Type B pancreatic cell (in vitro differentiated cells): ENCODE measurements at regions not wholly inside any gene's neighbourhood (a gene's known extent, or its start where the extent isn't known, plus 50 kb on each side); places are given as distances from the start of the nearest gene placed in this dataset.

Experiments
- DNase-seq: peaks from one replicate; pipeline ENCODE4 v3.0.0; 2021; ENCODE audit warnings: mixed read lengths; ENCODE audit not compliant: unreplicated experiment; ENCODE audit errors: extremely low spot score
- H3K27ac Mint-ChIP-seq: 2 replicates; pipeline ENCODE4 v1.8.0; 2021; ENCODE audit warnings: mild to moderate bottlenecking, mixed read lengths
- H3K27me3 Mint-ChIP-seq: 2 replicates; pipeline ENCODE4 v1.8.0; 2021; ENCODE audit warnings: mixed read lengths
- H3K36me3 Mint-ChIP-seq: 2 replicates; pipeline ENCODE4 v1.8.0; 2021; ENCODE audit warnings: mixed read lengths
- H3K4me1 Mint-ChIP-seq: one replicate; pipeline ENCODE4 v1.8.0; 2021; ENCODE audit warnings: mixed read lengths; ENCODE audit not compliant: unreplicated experiment
- H3K4me3 Mint-ChIP-seq: 2 replicates; pipeline ENCODE4 v1.8.0; 2021; ENCODE audit warnings: mild to moderate bottlenecking, mixed read lengths
- H3K9me3 Mint-ChIP-seq: 2 replicates; pipeline ENCODE4 v1.8.0; 2021; ENCODE audit warnings: mixed read lengths
- TF ChIP-seq, protein P1 (sequence below): fragments of 200-600 bp; sonication (generic); conservative IDR thresholded peaks from 2 replicates; pipeline ENCODE4 v1.5.0; 2021; ENCODE audit warnings: antibody characterized with exemption, mild to moderate bottlenecking

- Mint-ChIP-seq H3K4me1 (peaks cover 6% of the 10 kb centered on the region), H3K27ac (no peak overlapping the region), H3K36me3 (no peaks in the 10 kb centered on the region), H3K27me3 (no peaks in the 10 kb centered on the region), H3K9me3 (no peaks in the 10 kb centered on the region), H3K4me3 (no peak overlapping the region)
- no peak for DNase-seq
- TF ChIP-seq, protein P1, sequence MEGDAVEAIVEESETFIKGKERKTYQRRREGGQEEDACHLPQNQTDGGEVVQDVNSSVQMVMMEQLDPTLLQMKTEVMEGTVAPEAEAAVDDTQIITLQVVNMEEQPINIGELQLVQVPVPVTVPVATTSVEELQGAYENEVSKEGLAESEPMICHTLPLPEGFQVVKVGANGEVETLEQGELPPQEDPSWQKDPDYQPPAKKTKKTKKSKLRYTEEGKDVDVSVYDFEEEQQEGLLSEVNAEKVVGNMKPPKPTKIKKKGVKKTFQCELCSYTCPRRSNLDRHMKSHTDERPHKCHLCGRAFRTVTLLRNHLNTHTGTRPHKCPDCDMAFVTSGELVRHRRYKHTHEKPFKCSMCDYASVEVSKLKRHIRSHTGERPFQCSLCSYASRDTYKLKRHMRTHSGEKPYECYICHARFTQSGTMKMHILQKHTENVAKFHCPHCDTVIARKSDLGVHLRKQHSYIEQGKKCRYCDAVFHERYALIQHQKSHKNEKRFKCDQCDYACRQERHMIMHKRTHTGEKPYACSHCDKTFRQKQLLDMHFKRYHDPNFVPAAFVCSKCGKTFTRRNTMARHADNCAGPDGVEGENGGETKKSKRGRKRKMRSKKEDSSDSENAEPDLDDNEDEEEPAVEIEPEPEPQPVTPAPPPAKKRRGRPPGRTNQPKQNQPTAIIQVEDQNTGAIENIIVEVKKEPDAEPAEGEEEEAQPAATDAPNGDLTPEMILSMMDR, result no peak
These were observed 64.9 kb downstream of the CD2 start for GRCh38 chr1:116819081-116819480.

DNA sequence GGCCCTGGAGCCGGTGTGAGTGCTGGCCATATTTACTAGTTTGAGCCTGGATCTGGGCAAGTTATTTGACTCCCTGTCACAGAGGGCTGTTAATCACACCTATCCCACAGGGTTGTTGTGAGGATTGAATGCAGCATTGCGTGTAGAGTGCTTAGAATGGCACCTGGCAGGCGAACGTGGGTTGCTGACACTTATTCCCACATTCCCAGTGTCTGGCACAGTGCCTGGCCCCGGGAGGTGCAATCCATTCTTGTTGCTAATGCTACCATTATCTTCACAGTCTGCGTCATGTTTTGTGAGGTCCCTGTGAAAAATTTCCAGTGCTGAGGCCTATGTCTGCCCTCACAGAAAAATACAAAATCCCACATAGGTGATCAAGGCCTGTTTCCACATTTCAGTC is 66.1 kb downstream of the CD2 start:
- no peaks in the 10 kb centered on the region for H3K9me3 Mint-ChIP-seq

DNA sequence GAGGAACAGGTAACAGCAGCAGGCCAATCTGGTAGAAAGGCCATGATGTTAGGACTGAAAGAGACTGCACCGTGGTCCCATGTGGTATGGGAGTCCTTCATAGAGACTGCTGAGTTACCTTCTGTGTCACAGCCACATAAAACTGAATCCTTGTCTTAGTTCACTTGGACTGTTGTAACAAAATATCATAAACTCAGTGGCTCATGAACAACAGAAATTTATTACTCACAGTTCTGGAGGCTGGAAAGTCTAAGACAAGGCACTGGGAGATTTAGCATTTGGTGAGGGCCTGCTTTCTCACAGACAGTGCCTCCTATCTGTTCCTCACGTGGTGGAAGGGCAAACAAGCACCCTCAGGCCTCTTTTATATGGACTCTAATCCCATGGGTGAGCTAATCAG is 67.5 kb downstream of the CD2 start:
- Mint-ChIP-seq H3K4me1 (peaks cover 26% of the 10 kb centered on the region), H3K36me3 (no peaks in the 10 kb centered on the region)

More for the DNA sequence above, 66.1 kb downstream of the CD2 start:
- no peak for DNase-seq
- TF ChIP-seq, protein P1, result no peak
- H3K4me3 Mint-ChIP-seq, result no peak overlapping the region
- H3K36me3 Mint-ChIP-seq, result no peaks in the 10 kb centered on the region
- H3K4me1 Mint-ChIP-seq, result peaks cover 19% of the 10 kb centered on the region
- H3K27me3 Mint-ChIP-seq, result no peaks in the 10 kb centered on the region
- peak overlapping the region; percentile 51 for H3K27ac Mint-ChIP-seq

DNA sequence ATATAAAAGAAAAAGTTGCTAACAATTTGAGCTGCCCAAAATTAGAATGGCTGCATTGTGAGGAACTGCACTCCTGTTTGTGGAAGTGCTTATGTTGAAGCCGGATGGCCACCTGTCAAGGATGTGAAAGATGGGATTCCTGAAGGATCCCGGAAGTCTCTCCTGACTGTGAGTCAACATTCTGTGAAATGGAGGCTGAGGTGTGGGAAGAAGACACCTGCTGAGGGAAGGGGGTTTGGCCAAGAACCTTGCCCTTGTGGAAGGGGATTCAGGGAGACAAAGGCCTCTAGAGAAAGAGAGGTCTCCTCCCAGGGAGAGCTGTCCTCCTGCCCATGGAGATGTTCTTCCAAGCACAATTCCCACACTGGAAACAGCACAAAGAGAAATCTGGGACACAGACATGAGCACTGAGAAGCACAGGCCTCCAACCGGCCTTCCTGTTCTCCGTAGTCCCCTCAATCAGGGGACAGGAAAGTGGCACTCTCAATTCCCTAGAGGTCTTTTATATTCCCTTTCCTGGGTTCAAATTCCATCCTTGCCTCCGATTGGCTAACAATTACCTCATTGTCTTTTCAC is 70.5 kb downstream of the CD2 start:
- no peak overlapping the region for H3K4me3 Mint-ChIP-seq
- no peaks in the 10 kb centered on the region for H3K27me3 Mint-ChIP-seq

More for the DNA sequence above, 67.5 kb downstream of the CD2 start:
- no peaks in the 10 kb centered on the region for H3K27me3 Mint-ChIP-seq
- no peak overlapping the region for H3K27ac Mint-ChIP-seq
- TF ChIP-seq, protein P1, result no peak
- DNase-seq, result no peak
- no peak overlapping the region for H3K4me3 Mint-ChIP-seq
- H3K9me3 Mint-ChIP-seq, result no peaks in the 10 kb centered on the region

DNA sequence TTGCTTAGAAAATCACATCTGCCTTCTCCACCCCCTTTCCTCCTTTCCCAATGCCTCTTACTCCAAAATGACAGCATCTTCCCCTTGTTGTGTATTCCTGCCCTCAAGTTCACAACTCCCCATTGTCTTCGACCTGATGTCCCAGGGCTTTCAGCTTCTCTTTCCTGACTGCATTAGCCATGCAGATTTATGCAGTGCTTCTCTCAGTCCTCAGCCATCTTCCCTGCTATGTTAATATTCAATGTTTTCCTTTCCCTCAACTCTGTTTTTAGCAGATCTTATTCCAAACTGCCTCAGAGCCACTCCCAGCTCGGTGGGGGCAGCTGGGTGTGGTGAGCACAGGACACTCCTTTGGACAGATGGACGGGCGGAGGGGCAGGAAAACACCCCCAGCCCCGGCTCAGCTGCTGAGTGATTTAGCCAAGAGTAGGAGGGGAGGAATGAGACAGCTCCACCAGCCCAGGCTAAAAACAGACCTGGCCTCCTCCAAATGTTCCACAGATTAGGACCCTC is 71.0 kb downstream of the CD2 start:
- no peak for DNase-seq
- H3K4me3 Mint-ChIP-seq, result no peak overlapping the region
- no peaks in the 10 kb centered on the region for H3K9me3 Mint-ChIP-seq
- no peaks in the 10 kb centered on the region for H3K27me3 Mint-ChIP-seq
- no peaks in the 10 kb centered on the region for H3K36me3 Mint-ChIP-seq
- H3K4me1 Mint-ChIP-seq, result peaks cover 30% of the 10 kb centered on the region
- H3K27ac Mint-ChIP-seq, result peak overlapping the region; percentile 24
- TF ChIP-seq, protein P1, result no peak

More for the DNA sequence above, 70.5 kb downstream of the CD2 start:
- Mint-ChIP-seq H3K36me3 (no peaks in the 10 kb centered on the region), H3K9me3 (no peaks in the 10 kb centered on the region), H3K27ac (peak overlapping the region; percentile 24), H3K4me1 (peaks cover 33% of the 10 kb centered on the region)
- DNase-seq, result no peak
- TF ChIP-seq, protein P1, result no peak
